Activated CD4-positive, CD25-positive, alpha-beta regulatory T cell treated with anti-CD3 and anti-CD28 coated beads, Interleukin-2, amount 50 U/mL, for 24 hours (primary cell): ENCODE measurements at regions not wholly inside any gene's neighbourhood (a gene's known extent, or its start where the extent isn't known, plus 50 kb on each side); places are given as distances from the start of the nearest gene placed in this dataset.
"Not testable (repeated sequence)": the region's sequence is repeated elsewhere in the genome, so short reads cannot be mapped to it uniquely, and the experiment has no call there.

Experiments used
- ATAC-seq, 2 donors: fragments of 150-1000 bp; cut with Tn5 transposase; one replicate each; pipeline ENCODE4 v1.10.0; 2021; ENCODE audit warnings: mild to moderate bottlenecking in 1 of 2, moderate library complexity in 1 of 2

DNA sequence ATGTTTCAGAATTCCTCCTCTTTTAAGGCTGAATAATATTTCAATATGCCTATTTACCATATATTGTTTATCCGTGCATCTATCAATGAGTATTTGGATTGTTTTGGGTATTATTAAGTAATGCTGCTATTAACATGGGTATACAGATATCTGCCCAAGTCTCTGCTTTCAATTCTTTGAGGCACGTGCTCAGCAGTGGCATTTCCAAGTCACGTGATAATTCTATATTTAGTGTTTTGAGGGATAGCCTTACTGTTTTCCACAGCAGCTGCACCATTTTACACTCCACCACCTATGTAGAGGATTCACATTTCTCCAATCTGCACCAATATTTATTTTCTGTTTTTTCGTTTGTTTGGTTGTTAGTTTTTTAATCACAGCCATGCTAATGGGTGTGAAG, 636.8 kb upstream of the ANKRD30A start:
- no peak for ATAC-seq

DNA sequence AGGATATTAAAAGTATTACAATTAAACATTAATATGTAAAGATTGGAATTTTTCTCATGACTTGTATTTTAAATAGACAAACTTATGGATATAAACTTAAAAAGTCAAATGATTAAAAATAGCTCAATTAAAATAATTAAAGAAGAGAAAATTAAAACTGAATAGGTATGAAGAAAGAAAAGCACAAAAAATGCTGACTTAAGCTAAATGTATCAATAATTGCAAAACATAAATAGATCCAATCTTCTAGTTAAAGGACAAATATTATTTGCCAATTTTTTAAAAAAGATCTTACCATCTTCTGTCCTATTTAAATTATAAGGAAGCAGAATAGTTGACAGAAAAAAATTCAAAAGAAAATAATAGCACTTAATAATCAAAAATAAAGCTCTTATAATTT, 646.3 kb upstream of the ANKRD30A start:
- no peak for ATAC-seq

DNA sequence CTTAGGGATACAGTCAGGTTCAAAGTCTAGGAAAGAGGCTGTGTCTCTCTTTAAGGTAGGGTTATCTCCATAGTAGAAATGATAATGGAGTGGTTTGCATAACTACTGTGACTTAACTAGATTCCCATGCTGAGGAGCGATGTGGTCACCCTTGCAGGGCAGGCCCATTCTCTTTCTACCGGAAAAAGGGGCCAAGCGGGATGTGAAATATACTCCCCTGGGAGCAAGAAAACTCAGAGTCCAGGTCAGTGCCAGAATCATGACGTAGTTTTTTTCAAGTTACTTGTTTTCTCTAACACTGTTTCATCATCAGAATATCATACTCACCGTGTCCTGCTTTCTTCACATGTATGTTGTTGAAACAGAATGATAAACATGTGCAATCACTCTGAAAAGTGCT, 649.0 kb upstream of the ANKRD30A start:
- no peak for ATAC-seq

DNA sequence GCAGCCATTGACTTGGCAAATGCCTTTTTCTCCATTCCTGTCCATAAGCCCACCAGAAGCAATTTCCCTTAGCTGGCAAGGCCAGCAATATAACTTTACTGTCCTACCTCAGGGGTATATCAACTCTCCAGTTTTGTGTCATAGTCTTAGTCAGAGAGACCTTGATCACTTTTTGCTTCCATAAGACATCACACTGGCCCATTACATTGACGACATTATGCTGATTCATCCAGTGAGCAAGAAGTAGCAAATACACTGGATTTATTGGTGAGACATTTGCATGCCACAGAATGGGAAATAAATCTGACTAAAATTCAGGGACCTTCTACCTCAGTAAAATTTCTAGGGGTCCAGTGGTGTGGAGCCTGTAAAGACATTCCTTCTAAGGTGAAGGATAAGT, 649.7 kb upstream of the ANKRD30A start:
- no peak for ATAC-seq

DNA sequence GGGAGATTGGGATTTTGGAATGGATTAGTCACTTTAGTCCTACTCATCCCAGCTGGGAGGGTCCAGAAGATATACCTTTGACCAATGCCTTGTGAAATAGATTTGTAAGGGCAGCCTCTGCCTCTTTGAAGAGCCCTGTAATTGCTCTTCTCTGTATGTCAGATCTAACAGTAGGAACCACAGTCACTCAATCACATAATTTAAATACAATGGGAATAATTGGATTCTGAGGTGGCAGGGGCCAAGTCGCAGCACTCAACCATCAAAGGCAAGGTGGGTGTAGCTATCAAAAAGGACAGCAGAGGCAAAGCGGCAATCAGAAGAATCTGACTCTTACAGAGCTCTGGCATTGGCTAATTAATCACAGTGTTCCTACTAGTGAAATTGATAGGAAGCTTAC, 650.9 kb upstream of the ANKRD30A start:
- ATAC-seq = no peak

DNA sequence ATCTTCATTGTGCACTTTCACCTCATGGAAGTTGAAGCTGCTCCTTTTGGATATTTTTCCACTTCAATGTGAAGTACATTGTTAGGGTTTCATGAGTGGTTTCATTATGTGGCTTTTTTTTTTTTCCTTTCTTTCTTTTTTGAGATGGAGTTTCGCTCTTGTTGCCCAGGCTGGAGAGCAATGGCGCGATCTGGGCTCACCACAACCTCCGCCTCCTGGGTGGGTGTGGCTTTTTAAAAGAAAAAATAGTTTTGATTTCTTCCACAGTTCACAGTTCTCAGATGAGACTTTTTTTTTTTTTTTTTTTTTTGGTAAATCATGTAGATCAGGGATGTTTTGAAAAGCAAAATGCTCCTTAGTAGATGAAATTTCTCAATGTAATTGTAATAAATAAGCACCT, 652.3 kb upstream of the ANKRD30A start:
- ATAC-seq = no peak

DNA sequence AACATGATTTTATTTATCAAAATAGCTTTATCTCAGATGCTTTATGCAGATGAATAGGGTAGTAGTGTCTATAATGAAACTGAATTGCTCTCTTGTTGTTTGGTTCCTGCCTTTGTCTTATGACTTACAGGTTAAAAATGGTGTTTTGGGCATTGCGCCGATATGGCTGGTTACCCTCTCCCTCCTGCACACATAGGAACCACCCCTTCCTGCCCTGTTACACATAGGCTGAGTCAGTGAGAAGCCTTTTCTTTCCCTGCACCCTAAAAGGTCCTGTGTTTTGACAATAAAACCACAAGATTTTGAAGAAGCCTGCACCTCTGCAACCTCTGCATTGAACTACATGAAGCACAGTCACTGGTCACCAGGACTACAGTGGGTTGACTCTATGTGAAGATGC, 655.8 kb upstream of the ANKRD30A start:
- no peak for ATAC-seq

DNA sequence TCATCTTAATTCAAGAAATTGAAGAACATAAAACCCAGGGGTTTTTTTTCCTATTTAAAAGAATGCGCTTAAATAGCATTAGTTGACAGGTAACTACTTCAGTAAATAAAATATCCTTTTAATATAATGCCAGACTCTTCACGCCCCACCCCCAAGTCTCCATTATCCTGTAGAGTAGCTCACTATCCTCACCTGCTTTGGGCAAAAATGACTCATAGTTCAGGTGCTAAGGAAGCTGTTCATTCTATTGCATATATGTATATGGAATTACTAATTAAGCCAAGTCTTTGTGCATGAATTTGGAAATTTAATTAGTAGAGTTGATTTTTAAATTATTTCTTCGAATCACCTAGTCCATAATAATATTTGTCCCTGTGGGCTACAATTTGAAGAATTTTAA, 656.8 kb upstream of the ANKRD30A start:
- no peak for ATAC-seq

DNA sequence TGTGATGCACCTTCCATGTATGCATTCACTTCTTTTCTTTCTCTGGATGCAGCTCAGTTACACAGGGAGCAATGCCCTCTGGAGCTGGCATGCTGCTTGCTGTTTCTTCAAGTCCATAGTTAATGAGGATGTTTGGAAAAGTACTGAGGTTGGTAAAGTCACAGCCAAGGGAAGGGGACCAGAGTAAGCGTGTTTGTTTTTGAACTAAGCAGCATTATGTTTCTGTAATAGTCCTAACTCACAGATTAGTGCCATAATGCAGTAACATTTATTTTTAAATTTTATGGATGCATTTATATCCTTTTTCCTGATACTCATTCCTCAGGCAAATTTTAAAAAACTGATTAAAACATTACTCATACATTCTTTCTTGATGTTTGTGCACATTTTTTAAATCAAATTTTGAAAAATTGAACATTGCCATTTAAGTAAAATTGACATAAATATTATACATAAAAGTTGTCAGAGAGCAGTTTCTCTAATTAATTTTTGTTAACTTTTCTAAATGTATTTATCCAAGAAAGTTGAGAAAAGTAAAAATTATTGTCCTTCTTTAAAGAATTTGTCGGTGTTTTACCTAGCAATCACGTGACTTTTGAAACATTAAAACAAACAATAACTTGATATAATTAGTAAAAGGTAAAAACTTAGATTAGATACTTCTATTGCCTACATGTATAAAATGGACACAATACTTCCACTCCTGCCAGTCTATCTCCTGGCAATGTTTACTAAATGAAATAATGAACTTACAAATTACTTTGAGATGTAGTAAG, 659.6 kb upstream of the ANKRD30A start:
- no peak for ATAC-seq

DNA sequence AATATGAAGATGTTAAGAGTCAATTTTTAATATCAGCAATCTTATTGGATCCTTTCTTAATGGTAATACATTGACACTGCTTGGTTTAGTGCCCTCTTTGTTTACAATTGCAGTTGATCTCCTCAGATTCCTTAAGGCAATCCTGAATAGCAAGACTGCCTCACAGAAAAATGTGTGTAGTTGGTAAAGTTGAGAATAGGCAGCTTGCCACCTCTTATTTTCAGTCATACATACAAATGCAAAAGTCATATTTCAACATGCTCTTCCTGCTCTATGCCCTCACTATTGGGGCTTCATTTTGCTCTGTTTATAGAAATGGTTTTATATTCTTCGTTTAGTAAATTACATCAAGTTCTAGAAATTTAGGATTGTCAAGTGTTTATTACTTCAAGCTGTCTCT, 661.1 kb upstream of the ANKRD30A start:
- ATAC-seq = no peak

DNA sequence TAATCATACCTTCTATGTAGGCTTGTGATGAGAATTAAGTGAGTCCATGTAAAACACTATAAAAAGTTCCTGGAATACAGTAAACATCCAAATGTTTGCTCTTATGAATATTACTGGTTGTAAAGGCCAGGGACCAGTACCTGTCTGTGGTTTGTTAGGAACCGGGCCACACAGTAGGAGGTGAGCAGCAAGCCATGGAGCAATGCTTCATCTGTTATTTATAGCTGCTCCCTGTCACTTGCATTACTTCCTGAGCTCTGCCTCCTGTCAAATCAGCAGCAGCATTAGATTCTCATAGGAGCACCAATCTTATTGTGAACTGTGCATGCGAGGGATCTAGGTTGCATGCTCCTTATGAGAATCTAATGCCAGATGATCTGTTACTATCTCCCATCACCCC, 662.0 kb upstream of the ANKRD30A start:
- ATAC-seq = no peak

DNA sequence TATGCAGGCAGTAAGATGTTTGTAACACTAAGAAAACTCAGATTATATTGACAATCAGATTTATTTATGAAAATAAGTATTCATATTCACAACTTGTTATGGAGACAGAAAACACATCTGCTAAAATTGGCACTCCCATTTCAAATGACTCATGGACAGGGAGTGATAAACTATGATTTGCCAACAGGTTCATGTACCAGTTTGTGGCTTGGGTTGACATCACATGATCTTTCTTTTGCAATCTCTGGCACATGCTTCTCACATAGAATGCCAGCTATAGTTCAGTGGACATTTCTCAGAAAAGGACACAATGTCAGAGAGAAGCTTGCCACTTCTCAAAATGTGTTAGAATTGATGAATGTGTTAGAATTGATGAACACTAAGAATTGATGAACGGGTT, 663.2 kb upstream of the ANKRD30A start:
- ATAC-seq = no peak

DNA sequence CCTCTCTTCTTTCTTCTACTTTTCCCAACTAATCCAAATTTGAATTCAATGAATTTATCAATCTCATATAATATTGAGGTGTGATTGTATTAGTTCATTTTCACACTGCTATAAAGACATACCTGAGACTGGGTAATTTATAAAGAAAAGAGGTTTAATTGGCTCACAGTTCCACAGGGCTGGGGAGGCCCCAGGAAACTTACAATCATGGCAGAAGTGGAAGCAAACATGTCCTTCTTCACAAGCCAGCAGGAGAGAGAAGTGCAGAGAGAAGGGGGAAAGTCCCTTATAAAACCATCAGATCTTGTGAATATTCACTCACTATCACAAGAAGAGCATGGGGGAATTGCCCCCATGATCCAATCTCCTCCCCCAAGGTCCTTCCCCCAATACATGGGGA, 667.0 kb upstream of the ANKRD30A start:
- not testable (repeated sequence) for ATAC-seq

DNA sequence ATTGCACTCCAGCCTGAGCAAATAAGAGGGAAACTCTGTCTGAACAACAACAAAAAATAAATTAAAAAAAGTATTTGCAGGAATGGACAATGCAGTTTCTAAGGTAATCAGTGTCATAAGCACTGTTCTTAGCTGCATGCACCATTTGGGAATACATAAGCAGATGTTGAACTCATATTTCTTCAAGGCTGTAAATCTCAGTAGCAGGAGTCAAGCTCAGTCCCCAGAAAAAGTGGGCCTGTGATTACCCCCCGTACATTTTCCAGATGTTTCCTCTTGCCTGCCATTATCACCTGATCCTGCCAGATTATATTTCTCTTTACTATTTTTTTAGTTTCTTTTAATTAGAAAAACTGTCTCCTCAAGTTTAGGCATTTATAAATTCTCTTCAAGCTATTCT, 667.6 kb upstream of the ANKRD30A start:
- ATAC-seq = no peak

DNA sequence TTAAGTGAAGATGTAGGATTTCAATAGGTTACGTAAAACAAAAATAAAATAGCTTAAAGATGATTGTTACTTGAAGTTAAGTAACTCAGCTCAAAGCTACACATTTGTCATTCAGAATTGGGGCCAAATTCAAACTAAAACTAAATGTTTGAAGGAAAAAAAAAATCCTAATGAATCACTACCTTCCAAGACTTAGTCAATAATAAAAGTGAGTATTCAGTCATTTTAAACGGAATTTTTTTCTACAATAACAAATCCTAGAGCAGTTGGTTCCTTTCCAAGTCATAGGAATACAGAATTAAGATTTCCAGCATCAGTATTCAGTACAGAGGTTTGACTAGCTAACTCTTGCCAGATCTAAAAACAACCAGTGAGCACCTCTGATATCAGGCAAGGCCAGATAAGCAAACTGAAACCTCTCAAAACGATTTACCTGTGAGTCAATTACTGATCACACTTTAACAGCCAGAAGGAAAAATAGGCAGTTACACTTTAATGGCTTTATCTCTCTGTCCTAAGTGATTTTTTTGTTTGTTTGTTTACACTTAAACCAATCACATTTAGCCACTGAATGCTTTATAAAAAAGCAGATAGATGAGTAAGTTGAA, 669.8 kb upstream of the ANKRD30A start:
- no peak for ATAC-seq

DNA sequence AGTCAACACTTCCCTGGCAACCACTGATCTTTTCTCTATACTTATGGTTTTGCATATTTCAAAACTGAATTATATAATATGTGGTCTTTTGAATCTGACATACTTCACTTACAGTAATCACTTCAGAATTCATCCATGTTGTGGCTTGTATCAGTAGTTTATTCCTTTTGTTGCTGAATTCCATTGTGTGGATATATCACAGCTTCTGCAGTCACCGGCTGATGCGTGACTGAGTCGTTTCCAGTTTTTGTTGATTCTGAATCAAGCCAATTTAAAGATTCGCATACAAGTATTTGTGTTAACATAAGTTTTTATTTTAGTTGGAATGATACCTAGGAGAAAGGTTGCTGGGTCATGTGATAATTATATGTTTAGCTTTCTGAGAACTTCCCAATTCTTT, 672.5 kb upstream of the ANKRD30A start:
- no peak for ATAC-seq

DNA sequence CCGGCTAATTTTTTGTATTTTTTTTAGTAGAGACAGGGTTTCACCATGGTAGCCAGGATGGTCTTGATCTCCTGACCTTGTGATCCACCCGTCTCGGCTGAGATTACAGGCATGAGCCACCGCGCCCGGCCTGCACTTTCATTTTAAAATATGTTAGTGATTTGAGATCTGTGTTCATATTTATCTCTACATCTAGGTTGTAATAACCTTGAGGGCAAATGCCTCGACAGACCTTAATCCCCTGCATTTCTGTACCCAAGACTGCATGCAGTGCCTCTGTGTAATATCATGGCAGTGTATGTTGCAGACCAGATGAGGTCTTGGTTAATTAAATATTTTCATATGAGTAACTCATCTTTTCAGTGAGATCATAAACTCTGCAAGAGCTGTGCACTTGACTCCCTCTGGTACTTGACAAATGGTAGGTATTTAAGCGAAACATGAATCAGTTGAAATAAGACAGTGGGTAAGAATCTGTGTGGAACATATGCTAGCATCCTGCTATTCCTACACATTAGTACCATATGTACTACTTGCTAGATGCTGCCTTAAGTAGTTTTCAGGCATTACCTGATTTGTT, 673.9 kb upstream of the ANKRD30A start:
- ATAC-seq = no peak

DNA sequence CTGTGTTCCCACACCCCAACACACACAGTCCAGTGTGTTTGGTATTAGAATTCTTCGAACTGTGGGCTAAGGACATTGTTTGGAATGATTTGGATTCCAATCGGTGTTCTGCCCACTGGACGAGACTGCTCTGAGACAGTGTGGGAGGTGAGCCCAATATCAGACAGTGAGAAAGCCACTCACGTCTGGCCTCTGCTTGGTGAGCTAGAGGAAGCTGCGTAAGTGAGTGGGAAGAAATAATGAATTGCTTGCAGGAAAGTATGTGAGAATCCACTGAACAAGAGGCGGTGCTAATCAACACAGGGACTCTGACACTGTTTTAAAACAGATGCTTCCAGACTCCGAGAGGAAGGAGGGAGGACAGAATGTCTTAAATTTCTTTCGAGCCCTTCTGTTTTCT, 675.0 kb upstream of the ANKRD30A start:
- ATAC-seq = no peak

DNA sequence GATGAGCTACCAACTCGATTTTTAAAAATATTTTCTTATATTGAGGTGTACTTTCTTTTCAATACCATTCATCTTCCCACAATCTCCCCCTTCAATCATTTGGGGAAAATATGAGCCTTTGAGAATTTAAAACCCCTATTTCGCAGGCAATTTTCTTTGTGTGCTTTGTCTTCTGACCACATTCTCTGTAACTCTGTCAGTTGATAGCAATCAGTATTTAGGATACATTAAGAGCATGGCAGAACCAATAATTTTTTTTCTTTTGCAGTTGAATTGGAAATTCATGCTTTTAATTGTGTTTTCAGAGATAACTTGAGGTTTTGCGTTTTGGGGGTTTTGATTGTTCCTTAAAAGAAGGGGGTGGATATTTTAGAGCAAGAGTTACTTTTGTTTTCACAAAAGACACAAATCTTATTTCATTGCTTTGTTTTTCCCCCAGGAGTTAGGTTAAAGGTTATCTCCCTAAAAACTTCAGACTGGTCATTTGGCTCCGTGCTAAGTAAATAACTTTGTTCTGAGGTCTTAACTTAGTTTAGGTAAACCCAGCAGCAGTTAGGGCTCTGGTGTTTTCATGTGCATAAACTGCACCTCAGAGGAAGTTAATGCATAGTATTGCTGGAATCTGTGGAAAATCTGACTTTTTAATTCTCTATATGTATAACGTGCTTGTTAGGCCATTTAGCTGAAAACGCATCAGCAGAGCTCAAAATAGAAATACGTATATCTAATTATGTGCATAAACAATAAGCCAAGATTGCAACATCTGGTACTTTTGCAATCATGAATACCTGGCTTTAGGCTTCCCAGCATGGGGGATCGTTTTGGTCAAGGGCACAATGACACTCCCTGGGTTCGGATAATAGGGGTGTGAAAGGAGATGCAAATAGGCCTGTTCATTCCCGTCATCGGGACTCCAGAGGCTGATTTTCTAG, 676.4 kb upstream of the ANKRD30A start:
- ATAC-seq = no peak

DNA sequence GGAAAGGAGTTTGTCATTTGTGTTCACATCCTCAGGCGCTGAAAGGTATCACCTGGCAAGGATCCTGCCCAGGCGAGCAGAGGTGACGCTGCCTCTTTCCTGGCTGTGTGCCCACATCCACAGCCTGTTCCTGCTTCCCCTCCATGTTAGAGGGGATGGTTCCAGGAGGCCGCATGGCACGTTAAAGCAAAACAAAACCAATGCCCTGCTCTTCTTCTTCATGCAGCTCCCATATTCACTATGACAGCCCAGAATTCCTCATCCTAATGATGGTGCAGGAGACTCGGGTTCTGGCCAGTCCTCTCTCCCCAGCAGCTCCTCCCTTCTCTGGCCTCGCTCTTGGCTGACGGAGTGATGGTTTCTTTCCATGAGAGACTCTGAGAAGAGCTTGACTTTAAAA, 678.5 kb upstream of the ANKRD30A start:
- no peak for ATAC-seq

DNA sequence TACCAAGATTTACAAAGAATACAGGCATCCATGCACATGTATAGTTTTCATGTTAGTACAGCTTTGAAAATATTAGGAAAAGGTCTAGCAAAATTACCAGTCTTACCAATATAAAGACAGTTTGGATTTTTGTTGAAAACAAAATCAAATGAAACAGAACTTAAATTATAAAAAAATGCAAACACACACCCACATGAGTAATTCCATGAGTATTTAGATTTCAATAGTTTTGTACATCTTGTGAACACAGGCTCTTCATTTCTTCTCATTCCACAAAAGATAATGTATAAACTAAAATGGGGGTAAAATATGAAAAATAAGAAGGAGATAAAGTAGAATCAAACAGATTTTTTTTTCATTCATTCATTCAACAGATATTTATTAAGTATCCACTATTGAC, 682.2 kb upstream of the ANKRD30A start:
- no peak for ATAC-seq

DNA sequence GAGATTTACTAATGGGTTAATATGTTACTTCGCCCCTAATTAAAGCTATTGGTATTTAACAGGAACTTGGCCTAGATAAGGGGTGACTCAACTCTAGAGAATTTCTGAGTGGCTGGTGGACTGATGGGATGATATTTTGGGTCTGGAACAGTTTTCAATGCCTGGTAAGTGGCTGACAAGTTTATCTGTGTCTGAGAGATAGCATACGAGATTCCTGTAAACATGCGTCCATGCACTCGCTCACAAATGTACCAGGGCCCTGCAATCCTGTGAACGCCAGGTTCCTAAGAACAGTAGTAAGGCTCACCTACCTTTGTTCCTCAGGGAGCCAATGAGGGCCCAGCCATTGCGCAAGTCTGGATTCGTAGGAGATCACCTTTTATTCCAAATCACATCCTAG, 683.8 kb upstream of the ANKRD30A start:
- no peak for ATAC-seq

DNA sequence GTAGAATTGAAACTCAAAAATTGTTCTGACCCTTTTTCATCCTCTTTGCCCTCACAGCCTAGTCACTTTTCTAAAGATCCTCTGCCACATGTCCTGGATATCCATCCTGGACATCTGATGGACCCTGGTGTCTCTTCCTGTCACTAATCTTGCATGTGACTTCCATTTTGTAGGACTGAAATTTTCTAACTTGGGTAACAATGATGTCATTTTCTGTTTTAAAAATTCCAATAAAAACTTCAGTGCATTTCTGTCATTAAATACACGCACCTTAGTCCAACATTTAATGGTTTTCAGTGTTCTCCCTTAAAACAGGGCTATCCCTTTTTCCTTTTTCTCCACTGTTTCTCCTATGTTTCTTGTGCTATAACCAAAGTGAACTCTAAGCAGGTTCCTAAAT, 684.9 kb upstream of the ANKRD30A start:
- ATAC-seq = no peak
